SK-N-SH (cell line): ENCODE measurements at regions not wholly inside any gene's neighbourhood (a gene's known extent, or its start where the extent isn't known, plus 50 kb on each side); places are given as distances from the start of the nearest gene placed in this dataset.

Source experiments
- CTCF ChIA-PET: fragments of 300-600, 350-600 bp; formaldehyde crosslinking; extraction: SDS; loops from one replicate; lab custom pipeline; 2021; lab: Yijun Ruan, JAX
- POLR2A ChIA-PET: fragments of 350-600 bp; sonication (Branson Sonifier 250); formaldehyde crosslinking; extraction: SDS; loops from one replicate; lab custom pipeline; 2020; ENCODE audit warnings: antibody characterized with exemption, inconsistent platforms; lab: Yijun Ruan, JAX
- DNase-seq: peaks from one replicate; pipeline ENCODE4 v3.0.0; 2012
- H2AFZ ChIP-seq: fragments of 200-600 bp; sonication (generic); 2 replicates; pipeline ENCODE4 v1.8.1; 2016; ENCODE audit warnings: antibody characterized with exemption, mild to moderate bottlenecking, low read depth
- H3F3A ChIP-seq: fragments of 200-600 bp; sonication (generic); replicated peaks from 2 replicates; pipeline ENCODE3; 2016; ENCODE audit warnings: antibody characterized with exemption, mild to moderate bottlenecking; ENCODE audit not compliant: insufficient read depth
- H3K27ac ChIP-seq, 2 experiments: fragments of 200-500 bp in 1 of 2; fragments of 200-600 bp in 1 of 2; sonication (Bioruptor generic) in 1 of 2; sonication (generic), shearing (Covaris generic) in 1 of 2; 2 replicates each; pipeline versions ENCODE4 v1.5.1 to v1.6.1; 2014 to 2016; ENCODE audit warnings: low read depth in 2 of 2, inconsistent platforms in 1 of 2, low read length in 1 of 2, mild to moderate bottlenecking in 1 of 2, mixed read lengths in 1 of 2
- H3K27me3 ChIP-seq: fragments of 200-600 bp; sonication (generic), shearing (Covaris generic); 2 replicates; pipeline ENCODE4 v1.6.1; 2016; ENCODE audit warnings: mixed run types; ENCODE audit not compliant: insufficient read depth
- H3K36me3 ChIP-seq, 2 experiments: fragments of 200-500 bp in 1 of 2; fragments of 200-600 bp in 1 of 2; sonication (Bioruptor generic) in 1 of 2; sonication (generic) in 1 of 2; replicated peaks in 1 of 2; 2 replicates each; pipeline versions ENCODE3 to v1.5.1; 2014 to 2016; ENCODE audit warnings: low read length in 1 of 2, mild to moderate bottlenecking in 1 of 2; ENCODE audit not compliant: insufficient read depth in 2 of 2, control insufficient read depth in 1 of 2
- H3K4me1 ChIP-seq, 2 experiments: fragments of 200-500 bp in 1 of 2; fragments of 200-600 bp in 1 of 2; sonication (Bioruptor generic) in 1 of 2; sonication (generic), shearing (Covaris generic) in 1 of 2; 2 replicates each; pipeline versions ENCODE4 v1.5.1 to v1.6.1; 2014 to 2016; ENCODE audit warnings: low read depth in 1 of 2, low read length in 1 of 2, mixed run types in 1 of 2; ENCODE audit not compliant: insufficient read depth in 2 of 2, control insufficient read depth in 1 of 2
- H3K4me2 ChIP-seq: fragments of 200-600 bp; sonication (generic), shearing (Covaris generic); 2 replicates; pipeline ENCODE4 v1.6.1; 2017; ENCODE audit warnings: mixed run types
- H3K4me3 ChIP-seq, 2 experiments: fragments of 200-500 bp in 1 of 2; fragments of 200-600 bp in 1 of 2; sonication (Bioruptor generic) in 1 of 2; sonication (generic), shearing (Covaris generic) in 1 of 2; 2 replicates each; pipeline versions ENCODE4 v1.5.1 to v1.8.1; 2014 to 2016; ENCODE audit warnings: low read depth in 2 of 2, inconsistent platforms in 1 of 2, low read length in 1 of 2, mild to moderate bottlenecking in 1 of 2, mixed read lengths in 1 of 2, moderate library complexity in 1 of 2
- H3K79me2 ChIP-seq: fragments of 200-600 bp; sonication (generic); 2 replicates; pipeline ENCODE4 v1.8.1; 2017; ENCODE audit warnings: mild to moderate bottlenecking; ENCODE audit not compliant: insufficient read depth
- H3K9ac ChIP-seq: fragments of 200-600 bp; sonication (generic); 2 replicates; pipeline ENCODE4 v1.6.1; 2017; ENCODE audit warnings: mixed run types
- H3K9me2 ChIP-seq: fragments of 200-600 bp; sonication (generic); 2 replicates; pipeline ENCODE4 v1.6.1; 2017; ENCODE audit warnings: mixed run types
- H3K9me3 ChIP-seq: fragments of 200-600 bp; sonication (generic); 2 replicates; pipeline ENCODE4 v1.6.1; 2017; ENCODE audit warnings: mixed run types, mild to moderate bottlenecking, moderate library complexity
- H4K20me1 ChIP-seq: fragments of 200-600 bp; sonication (generic); 2 replicates; pipeline ENCODE4 v1.6.1; 2017; ENCODE audit warnings: mild to moderate bottlenecking, mixed run types; ENCODE audit not compliant: insufficient read depth
- CTCF ChIP-seq: fragments of 200-600 bp; sonication (generic); IDR thresholded peaks from 2 replicates; pipeline ENCODE4 v1.6.1; 2017; ENCODE audit warnings: antibody characterized with exemption, mild to moderate bottlenecking, moderate library complexity
- EP300 ChIP-seq, 2 experiments: IDR thresholded peaks; 2 replicates each; pipeline versions ENCODE4 v1.4.0 to v1.6.1; 2012; ENCODE audit warnings: borderline replicate concordance in 1 of 2, low read depth in 1 of 2, low read length in 1 of 2
- EZH2phosphoT487 ChIP-seq: fragments of 200-600 bp; sonication (generic); IDR thresholded peaks from 2 replicates; pipeline ENCODE4 v1.6.1; 2017; ENCODE audit warnings: low read depth, mixed run types, mild to moderate bottlenecking, antibody characterized with exemption, moderate library complexity, borderline replicate concordance
- FOSL2 ChIP-seq: IDR thresholded peaks from 2 replicates; pipeline ENCODE4 v1.4.0; 2012; ENCODE audit warnings: low read depth, mild to moderate bottlenecking, moderate library complexity, borderline replicate concordance
- FOXJ3 ChIP-seq: sonication (generic); formaldehyde crosslinking; IDR thresholded peaks from 2 replicates; pipeline ENCODE4 v1.5.1; 2020; ENCODE audit warnings: mild to moderate bottlenecking, missing genetic modification reagents
- GABPA ChIP-seq: IDR thresholded peaks from 2 replicates; pipeline ENCODE4 v1.4.0; 2012; ENCODE audit warnings: low read depth, mild to moderate bottlenecking
- GATA2 ChIP-seq: sonication (generic); formaldehyde crosslinking; IDR thresholded peaks from 2 replicates; pipeline ENCODE4 v1.5.0; 2020; ENCODE audit warnings: mild to moderate bottlenecking, missing genetic modification reagents
- NFIC ChIP-seq: IDR thresholded peaks from 2 replicates; pipeline ENCODE4 v1.4.0; 2012; ENCODE audit warnings: borderline replicate concordance
- POLR2AphosphoS5 ChIP-seq: IDR thresholded peaks from 2 replicates; pipeline ENCODE4 v1.6.1; 2012; ENCODE audit warnings: low read depth, low read length
- RAD21 ChIP-seq: IDR thresholded peaks from 2 replicates; pipeline ENCODE4 v1.6.1; 2012; ENCODE audit warnings: mild to moderate bottlenecking, low read length
- RCOR1 ChIP-seq: fragments of 150-350 bp; IDR thresholded peaks from 2 replicates; pipeline ENCODE4 v1.6.1; 2017; ENCODE audit warnings: antibody characterized with exemption, low read length
- RFX5 ChIP-seq: IDR thresholded peaks from 2 replicates; pipeline ENCODE4 v1.6.1; 2012; ENCODE audit warnings: mild to moderate bottlenecking, improper control_type of control experiment, low read length
- SIN3A ChIP-seq: IDR thresholded peaks from 2 replicates; pipeline ENCODE4 v1.6.1; 2012; ENCODE audit warnings: low read depth, mild to moderate bottlenecking, low read length, moderate library complexity, borderline replicate concordance
- SMC3 ChIP-seq: IDR thresholded peaks from 2 replicates; pipeline ENCODE4 v1.6.1; 2012; ENCODE audit warnings: low read depth, low read length, improper control_type of control experiment
- TCF12 ChIP-seq: IDR thresholded peaks from 2 replicates; pipeline ENCODE4 v1.4.0; 2012
- TEAD4 ChIP-seq: IDR thresholded peaks from 2 replicates; pipeline ENCODE4 v1.4.0; 2012; ENCODE audit warnings: mild to moderate bottlenecking, borderline replicate concordance; ENCODE audit not compliant: insufficient read depth
- USF1 ChIP-seq: IDR thresholded peaks from 2 replicates; pipeline ENCODE4 v1.4.0; 2012; ENCODE audit warnings: low read depth, borderline replicate concordance
- USF2 ChIP-seq: fragments of 150-350 bp; IDR thresholded peaks from 2 replicates; pipeline ENCODE4 v1.6.1; 2017; ENCODE audit warnings: antibody characterized with exemption, low read length, low read depth, borderline replicate concordance
- WGBS: methylation state at CpG from one replicate; pipeline ENCODE4 v1.1.6; 2017; ENCODE audit warnings: low lambda C conversion rate; 5-methylcytosine and 5-hydroxymethylcytosine counted together
- TF ChIP-seq, protein P1 (sequence below): IDR thresholded peaks from 2 replicates; pipeline ENCODE4; 2012

DNA sequence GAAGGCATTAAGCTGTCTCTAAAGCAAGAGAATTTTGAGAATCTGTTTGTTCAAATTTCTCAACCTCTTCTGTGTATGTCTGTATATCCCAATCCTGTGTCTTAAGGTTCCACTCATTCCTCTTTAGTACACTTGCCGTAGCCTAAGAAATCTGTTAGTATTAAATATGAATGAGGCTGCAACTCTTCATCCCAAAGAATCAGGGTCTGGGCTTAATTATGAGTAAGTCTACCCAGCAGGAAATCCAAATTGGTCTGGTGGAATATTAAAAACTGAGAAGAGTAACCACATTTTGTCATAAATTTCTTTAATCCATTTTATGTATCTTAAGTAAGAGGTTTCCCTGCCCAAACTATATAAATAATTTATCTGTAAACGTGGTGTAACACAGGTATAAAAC is 1171.2 kb downstream of the CDH12 start:
- 13% methylated on average over 2 of the region's 2 CpGs for WGBS
- no peak overlapping the region for H3K4me2 ChIP-seq

More for the DNA sequence above, 1171.2 kb downstream of the CDH12 start:
- ChIA-PET CTCF (no interaction called here), POLR2A (interaction anchor here (0.6 kb wide), 1 partner anchor 89 kb away, joined by 3 read pairs; no protein-coding TSS in a partner anchor)
- DNase-seq = no peak
- no peak overlapping the region for H2AFZ ChIP-seq
- H4K20me1 ChIP-seq = no peaks in the 10 kb centered on the region
- no peak overlapping the region for H3K27ac ChIP-seq
- TF ChIP-seq EZH2phosphoT487 (no peak), NFIC (no peak), SIN3A (no peak), USF2 (no peak), TEAD4 (no peak), POLR2AphosphoS5 (no peak), FOXJ3 (CRISPR knock-in tag) (no peak), TCF12 (no peak), EP300 (IDR thresholded peaks at IDR 0.05; ENCODE audit: borderline replicate concordance in 1 of 2, low read depth in 1 of 2, low read length in 1 of 2) (no peak), SMC3 (no peak), USF1 (no peak), FOSL2 (no peak), GATA2 (CRISPR knock-in tag) (no peak), CTCF (no peak), RFX5 (no peak), RCOR1 (no peak), GABPA (no peak), RAD21 (no peak)
- TF ChIP-seq, protein P1, sequence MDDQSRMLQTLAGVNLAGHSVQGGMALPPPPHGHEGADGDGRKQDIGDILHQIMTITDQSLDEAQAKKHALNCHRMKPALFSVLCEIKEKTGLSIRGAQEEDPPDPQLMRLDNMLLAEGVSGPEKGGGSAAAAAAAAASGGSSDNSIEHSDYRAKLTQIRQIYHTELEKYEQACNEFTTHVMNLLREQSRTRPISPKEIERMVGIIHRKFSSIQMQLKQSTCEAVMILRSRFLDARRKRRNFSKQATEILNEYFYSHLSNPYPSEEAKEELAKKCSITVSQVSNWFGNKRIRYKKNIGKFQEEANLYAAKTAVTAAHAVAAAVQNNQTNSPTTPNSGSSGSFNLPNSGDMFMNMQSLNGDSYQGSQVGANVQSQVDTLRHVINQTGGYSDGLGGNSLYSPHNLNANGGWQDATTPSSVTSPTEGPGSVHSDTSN = no peak
- H3K4me3 ChIP-seq = no peak overlapping the region
- H3K9ac ChIP-seq = no peak overlapping the region
- H3K9me3 ChIP-seq = no peaks in the 10 kb centered on the region
- H3K4me1 ChIP-seq = peaks cover 0 to 16% of the 10 kb centered on the region in 2 experiments; a peak in 1 of 4 replicates
- no peaks in the 10 kb centered on the region for H3K9me2 ChIP-seq
- H3K36me3 ChIP-seq = no peaks in the 10 kb centered on the region
- no peaks in the 10 kb centered on the region; the same call in 1 of the 2 replicates for H3K27me3 ChIP-seq
- no peaks in the 10 kb centered on the region for H3F3A ChIP-seq
- no peaks in the 10 kb centered on the region for H3K79me2 ChIP-seq
